ENCODE measurements at regions not wholly inside any gene's neighbourhood (a gene's known extent, or its start where the extent isn't known, plus 50 kb on each side); places are given as distances from the start of the nearest gene placed in this dataset.
"Not testable (repeated sequence)": the region's sequence is repeated elsewhere in the genome, so short reads cannot be mapped to it uniquely, and the experiment has no call there.

GRCh38 chr1:178020968-178021640 is 51.2 kb upstream of the SEC16B start:
- no peak for DNase-seq (ENCODE audit: low spot score)

GRCh38 chr1:178021950-178022349 is 52.1 kb upstream of the SEC16B start:
- DNase-seq (ENCODE audit: low spot score): no peak

GRCh38 chr1:178023181-178023618 is 53.3 kb upstream of the SEC16B start:
- no peak for DNase-seq (ENCODE audit: low spot score)

GRCh38 chr1:178024504-178024903 is 54.6 kb upstream of the SEC16B start:
- DNase-seq (ENCODE audit: low spot score): no peak

DNA sequence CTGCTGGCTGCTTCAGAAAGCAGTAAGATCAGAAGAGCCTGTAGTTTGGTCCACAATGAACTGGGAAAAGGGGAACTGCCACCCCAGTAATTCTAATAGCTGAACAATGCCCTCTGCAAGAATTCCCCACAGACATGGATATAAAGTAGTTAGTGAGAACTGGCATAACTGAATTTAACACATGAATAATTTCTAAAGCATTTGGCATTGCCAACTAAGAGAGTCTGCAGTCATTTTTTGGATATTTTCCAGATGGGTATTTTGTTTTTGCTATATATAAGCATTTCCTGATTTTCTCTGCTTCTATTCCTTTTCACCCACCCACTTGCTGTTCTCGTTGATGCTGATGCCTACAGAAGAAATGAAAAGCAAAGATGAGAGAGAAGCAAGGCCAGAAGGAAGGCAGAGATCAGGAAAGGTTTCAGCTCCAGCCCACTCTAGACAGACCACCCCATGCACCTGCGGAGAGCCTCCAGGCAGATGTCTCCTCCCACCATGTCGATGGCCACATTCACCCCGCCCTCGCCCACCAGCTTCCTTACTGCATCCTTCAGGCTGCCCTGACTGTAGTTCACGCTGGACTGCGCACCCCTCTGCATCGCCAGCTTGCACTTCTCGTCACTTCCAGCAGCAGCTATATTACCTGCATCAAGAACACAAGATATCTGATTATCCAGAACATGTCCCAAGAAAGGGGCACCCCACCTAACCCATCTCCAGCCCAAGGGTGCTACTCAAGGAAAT is 55.9 kb upstream of the SEC16B start:
- no peak for DNase-seq (ENCODE audit: low spot score)

- no peak for DNase-seq (ENCODE audit: low spot score)
Observed at GRCh38 chr1:178028841-178029481, 59.1 kb upstream of the SEC16B start.

- DNase-seq (ENCODE audit: low spot score): no peak
Observed at GRCh38 chr1:178030467-178030866, 60.6 kb upstream of the SEC16B start.

DNA sequence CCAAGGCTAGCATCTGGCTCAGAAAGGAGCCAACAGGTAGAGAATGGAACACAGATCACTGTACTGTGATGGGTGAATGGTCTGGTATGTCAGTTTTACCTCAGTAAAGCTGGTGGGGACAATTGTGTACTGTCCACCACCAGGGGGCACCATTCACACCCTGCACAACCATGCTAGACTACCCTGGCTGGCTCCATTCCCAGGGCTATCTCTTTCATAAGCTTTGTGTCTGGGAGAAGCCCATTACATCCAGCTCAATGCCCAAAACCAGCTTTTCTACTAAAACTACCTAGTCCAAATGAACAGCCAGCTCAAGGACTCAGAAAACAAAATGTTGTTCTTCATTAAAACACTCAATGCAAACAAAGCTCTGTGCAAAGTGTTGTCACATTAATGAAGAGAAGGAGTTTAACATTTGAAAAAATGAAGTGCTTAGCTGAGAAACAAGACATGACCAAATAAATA is 62.0 kb upstream of the RASAL2 start:
- peak; percentile 82 for DNase-seq (ENCODE audit: low spot score)

GRCh38 chr1:178033019-178033418 is 60.9 kb upstream of the RASAL2 start:
- no peak for DNase-seq (ENCODE audit: low spot score)

DNA sequence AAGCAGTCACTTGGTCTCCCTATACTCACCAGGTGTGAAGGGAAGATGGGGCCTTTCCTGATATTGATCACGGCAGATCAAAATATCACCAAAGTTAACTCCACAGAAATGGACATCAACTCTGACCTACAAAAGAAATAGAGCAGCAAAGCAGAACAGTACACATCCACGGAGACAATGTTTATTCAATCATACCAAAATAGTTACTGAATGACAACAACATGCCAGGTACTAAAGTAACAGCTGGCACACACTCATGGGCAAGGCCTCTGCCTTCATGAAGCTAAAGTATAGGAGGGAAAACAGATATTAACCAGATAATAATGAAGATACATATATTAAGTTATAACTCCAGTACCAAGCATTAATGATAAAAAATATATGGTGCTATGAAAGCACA is 59.2 kb upstream of the RASAL2 start:
- DNase-seq (ENCODE audit: low spot score): no peak

- no peak for DNase-seq (ENCODE audit: low spot score)
Observed at GRCh38 chr1:178036090-178036489, 57.8 kb upstream of the RASAL2 start.

- DNase-seq (ENCODE audit: low spot score): peak; percentile 80
Observed at GRCh38 chr1:178037510-178038253, 56.2 kb upstream of the RASAL2 start.

- no peak for DNase-seq (ENCODE audit: low spot score)
Observed at GRCh38 chr1:178038372-178038771, 55.5 kb upstream of the RASAL2 start.

GRCh38 chr1:178039891-178040290 is 54.0 kb upstream of the RASAL2 start:
- no peak for DNase-seq (ENCODE audit: low spot score)

GRCh38 chr1:178043940-178044339 is 50.0 kb upstream of the RASAL2 start:
- DNase-seq (ENCODE audit: low spot score): not testable (repeated sequence)

All from umbilical cord (tissue), 1 donor.